ENCODE measurements at regions not wholly inside any gene's neighbourhood (a gene's known extent, or its start where the extent isn't known, plus 50 kb on each side); places are given as distances from the start of the nearest gene placed in this dataset.

DNA sequence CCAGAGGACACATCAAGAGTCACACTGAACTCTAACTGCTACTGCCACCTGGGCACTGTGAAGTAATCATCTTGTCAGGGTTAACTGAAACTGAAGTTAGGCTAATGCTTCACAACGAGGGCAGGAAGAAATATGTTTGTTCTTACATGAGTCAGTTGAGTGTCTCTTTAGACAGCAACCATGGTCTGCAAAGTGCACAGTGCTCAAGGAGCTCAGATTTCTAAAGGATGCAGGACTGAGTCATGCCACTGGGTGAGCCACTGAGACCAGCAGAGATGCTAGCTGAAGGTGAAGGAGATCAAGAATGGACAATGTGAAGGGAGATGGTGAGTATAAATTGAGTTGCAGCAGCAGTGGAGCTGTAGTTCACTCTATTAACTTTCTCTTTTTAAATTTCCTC lies 76.0 kb upstream of the CTTNBP2 start:
- Histone ChIP-seq H3K9ac (ENCODE audit: control insufficient read depth, insufficient read depth, low read length) (no peak overlapping the region), H4K20me1 (ENCODE audit: control insufficient read depth, insufficient read depth) (no peaks in the 10 kb centered on the region), H3K4me3 (no peak overlapping the region), H3K4me1 (ENCODE audit: control insufficient read depth, insufficient read depth, low read length) (no peaks in the 10 kb centered on the region), H3K36me3 (ENCODE audit: control insufficient read depth in 2 of 2, insufficient read depth in 2 of 2, low read length in 1 of 2) (no peaks in the 10 kb centered on the region), H3K27me3 (replicated peaks in 1 of 2; ENCODE audit: control insufficient read depth in 2 of 2, insufficient read depth in 2 of 2, low read length in 1 of 2) (no peaks in the 10 kb centered on the region; a peak in 1 of 4 replicates), H2AFZ (ENCODE audit: control insufficient read depth, low read depth, low read length) (no peak overlapping the region), H3K79me2 (ENCODE audit: control insufficient read depth, insufficient read depth, low read length) (no peaks in the 10 kb centered on the region), H3K4me2 (ENCODE audit: control insufficient read depth, insufficient read depth) (no peak overlapping the region), H3K27ac (ENCODE audit: control insufficient read depth, insufficient read depth) (no peak overlapping the region), H3K9me3 (replicated peaks; ENCODE audit: control insufficient read depth, insufficient read depth, low read length) (no peaks in the 10 kb centered on the region)
- ChIA-PET CTCF (interaction anchor here (0.9 kb wide), 1 partner anchor 198 kb away, joined by 5 read pairs; no protein-coding TSS in a partner anchor), SMC1A (ENCODE audit: uncharacterized antibody, unreplicated experiment) (no interaction called here), RAD21 (ENCODE audit: unreplicated experiment) (no interaction called here), POLR2A (no interaction called here)
- FAIRE-seq (no peak), DNase-seq (ENCODE audit: low read depth, low spot score) (no peak), ATAC-seq (peak; percentile 62; the same call in 2 of the 3 replicates)
- intact Hi-C loops (cut with micrococcal nuclease; ENCODE audit: unreplicated experiment) = no loop called here
- no TSS peak for BruUV-seq (replicated peaks)
- WGBS (ENCODE audit: insufficient coverage, insufficient replicate concordance, low lambda C conversion rate, missing lambda C conversion rate) = 0% methylated on average over 1 of the region's 1 CpG
- in situ Hi-C loops (cut with MboI) = no loop called here
- TF ChIP-seq, protein P1, sequence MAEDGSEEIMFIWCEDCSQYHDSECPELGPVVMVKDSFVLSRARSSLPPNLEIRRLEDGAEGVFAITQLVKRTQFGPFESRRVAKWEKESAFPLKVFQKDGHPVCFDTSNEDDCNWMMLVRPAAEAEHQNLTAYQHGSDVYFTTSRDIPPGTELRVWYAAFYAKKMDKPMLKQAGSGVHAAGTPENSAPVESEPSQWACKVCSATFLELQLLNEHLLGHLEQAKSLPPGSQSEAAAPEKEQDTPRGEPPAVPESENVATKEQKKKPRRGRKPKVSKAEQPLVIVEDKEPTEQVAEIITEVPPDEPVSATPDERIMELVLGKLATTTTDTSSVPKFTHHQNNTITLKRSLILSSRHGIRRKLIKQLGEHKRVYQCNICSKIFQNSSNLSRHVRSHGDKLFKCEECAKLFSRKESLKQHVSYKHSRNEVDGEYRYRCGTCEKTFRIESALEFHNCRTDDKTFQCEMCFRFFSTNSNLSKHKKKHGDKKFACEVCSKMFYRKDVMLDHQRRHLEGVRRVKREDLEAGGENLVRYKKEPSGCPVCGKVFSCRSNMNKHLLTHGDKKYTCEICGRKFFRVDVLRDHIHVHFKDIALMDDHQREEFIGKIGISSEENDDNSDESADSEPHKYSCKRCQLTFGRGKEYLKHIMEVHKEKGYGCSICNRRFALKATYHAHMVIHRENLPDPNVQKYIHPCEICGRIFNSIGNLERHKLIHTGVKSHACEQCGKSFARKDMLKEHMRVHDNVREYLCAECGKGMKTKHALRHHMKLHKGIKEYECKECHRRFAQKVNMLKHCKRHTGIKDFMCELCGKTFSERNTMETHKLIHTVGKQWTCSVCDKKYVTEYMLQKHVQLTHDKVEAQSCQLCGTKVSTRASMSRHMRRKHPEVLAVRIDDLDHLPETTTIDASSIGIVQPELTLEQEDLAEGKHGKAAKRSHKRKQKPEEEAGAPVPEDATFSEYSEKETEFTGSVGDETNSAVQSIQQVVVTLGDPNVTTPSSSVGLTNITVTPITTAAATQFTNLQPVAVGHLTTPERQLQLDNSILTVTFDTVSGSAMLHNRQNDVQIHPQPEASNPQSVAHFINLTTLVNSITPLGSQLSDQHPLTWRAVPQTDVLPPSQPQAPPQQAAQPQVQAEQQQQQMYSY (CRISPR knock-in tag; IDR thresholded peaks at IDR 0.05) = no peak
- TF ChIP-seq YY1 (IDR thresholded peaks at IDR 0.05; ENCODE audit: low read depth, low read length) (no peak), BRCA1 (IDR thresholded peaks at IDR 0.05; ENCODE audit: low read depth, low read length) (no peak), FOS (IDR thresholded peaks at IDR 0.05; ENCODE audit: borderline replicate concordance, extremely low read depth, insufficient read length) (no peak), ZNF207 (IDR thresholded peaks at IDR 0.05; ENCODE audit: borderline replicate concordance) (no peak), BHLHE40 (IDR thresholded peaks at IDR 0.05; ENCODE audit: borderline replicate concordance in 1 of 2, low read depth in 2 of 2, low read length in 1 of 2) (no peak), RAD21 (IDR thresholded peaks at IDR 0.05; ENCODE audit: insufficient read depth, low read depth, low read length) (0 out of 2 replicates have a peak, but pooled peaks have one; percentile 5), SPI1 (IDR thresholded peaks at IDR 0.05; ENCODE audit: borderline replicate concordance, insufficient read depth, low read depth, low read length) (no peak), EZH2 (IDR thresholded peaks at IDR 0.05; ENCODE audit: borderline replicate concordance, control insufficient read depth, low read depth, low read length) (no peak), HCFC1 (IDR thresholded peaks at IDR 0.05; ENCODE audit: low read length) (no peak)
- TF ChIP-seq, protein P2, sequence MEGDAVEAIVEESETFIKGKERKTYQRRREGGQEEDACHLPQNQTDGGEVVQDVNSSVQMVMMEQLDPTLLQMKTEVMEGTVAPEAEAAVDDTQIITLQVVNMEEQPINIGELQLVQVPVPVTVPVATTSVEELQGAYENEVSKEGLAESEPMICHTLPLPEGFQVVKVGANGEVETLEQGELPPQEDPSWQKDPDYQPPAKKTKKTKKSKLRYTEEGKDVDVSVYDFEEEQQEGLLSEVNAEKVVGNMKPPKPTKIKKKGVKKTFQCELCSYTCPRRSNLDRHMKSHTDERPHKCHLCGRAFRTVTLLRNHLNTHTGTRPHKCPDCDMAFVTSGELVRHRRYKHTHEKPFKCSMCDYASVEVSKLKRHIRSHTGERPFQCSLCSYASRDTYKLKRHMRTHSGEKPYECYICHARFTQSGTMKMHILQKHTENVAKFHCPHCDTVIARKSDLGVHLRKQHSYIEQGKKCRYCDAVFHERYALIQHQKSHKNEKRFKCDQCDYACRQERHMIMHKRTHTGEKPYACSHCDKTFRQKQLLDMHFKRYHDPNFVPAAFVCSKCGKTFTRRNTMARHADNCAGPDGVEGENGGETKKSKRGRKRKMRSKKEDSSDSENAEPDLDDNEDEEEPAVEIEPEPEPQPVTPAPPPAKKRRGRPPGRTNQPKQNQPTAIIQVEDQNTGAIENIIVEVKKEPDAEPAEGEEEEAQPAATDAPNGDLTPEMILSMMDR (IDR thresholded peaks at IDR 0.05 in 2 of 3, conservative IDR thresholded peaks at IDR 0.05 in 1 of 3; ENCODE audit: control insufficient read depth in 2 of 3, extremely low read depth in 1 of 3, insufficient read depth in 1 of 3, low read depth in 3 of 3, low read length in 3 of 3) = peak in 2 of 3 experiments; percentile 11 to 23; a peak in 1 of 6 replicates
- TF ChIP-seq, protein P3, sequence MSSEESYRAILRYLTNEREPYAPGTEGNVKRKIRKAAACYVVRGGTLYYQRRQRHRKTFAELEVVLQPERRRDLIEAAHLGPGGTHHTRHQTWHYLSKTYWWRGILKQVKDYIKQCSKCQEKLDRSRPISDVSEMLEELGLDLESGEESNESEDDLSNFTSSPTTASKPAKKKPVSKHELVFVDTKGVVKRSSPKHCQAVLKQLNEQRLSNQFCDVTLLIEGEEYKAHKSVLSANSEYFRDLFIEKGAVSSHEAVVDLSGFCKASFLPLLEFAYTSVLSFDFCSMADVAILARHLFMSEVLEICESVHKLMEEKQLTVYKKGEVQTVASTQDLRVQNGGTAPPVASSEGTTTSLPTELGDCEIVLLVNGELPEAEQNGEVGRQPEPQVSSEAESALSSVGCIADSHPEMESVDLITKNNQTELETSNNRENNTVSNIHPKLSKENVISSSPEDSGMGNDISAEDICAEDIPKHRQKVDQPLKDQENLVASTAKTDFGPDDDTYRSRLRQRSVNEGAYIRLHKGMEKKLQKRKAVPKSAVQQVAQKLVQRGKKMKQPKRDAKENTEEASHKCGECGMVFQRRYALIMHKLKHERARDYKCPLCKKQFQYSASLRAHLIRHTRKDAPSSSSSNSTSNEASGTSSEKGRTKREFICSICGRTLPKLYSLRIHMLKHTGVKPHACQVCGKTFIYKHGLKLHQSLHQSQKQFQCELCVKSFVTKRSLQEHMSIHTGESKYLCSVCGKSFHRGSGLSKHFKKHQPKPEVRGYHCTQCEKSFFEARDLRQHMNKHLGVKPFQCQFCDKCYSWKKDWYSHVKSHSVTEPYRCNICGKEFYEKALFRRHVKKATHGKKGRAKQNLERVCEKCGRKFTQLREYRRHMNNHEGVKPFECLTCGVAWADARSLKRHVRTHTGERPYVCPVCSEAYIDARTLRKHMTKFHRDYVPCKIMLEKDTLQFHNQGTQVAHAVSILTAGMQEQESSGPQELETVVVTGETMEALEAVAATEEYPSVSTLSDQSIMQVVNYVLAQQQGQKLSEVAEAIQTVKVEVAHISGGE (CRISPR knock-in tag; IDR thresholded peaks at IDR 0.05) = no peak
- TF ChIP-seq, protein P4, sequence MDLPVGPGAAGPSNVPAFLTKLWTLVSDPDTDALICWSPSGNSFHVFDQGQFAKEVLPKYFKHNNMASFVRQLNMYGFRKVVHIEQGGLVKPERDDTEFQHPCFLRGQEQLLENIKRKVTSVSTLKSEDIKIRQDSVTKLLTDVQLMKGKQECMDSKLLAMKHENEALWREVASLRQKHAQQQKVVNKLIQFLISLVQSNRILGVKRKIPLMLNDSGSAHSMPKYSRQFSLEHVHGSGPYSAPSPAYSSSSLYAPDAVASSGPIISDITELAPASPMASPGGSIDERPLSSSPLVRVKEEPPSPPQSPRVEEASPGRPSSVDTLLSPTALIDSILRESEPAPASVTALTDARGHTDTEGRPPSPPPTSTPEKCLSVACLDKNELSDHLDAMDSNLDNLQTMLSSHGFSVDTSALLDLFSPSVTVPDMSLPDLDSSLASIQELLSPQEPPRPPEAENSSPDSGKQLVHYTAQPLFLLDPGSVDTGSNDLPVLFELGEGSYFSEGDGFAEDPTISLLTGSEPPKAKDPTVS (IDR thresholded peaks at IDR 0.05; ENCODE audit: low read depth, low read length) = no peak
